GM12878 (cell line): ENCODE measurements at regions not wholly inside any gene's neighbourhood (a gene's known extent, or its start where the extent isn't known, plus 50 kb on each side); places are given as distances from the start of the nearest gene placed in this dataset.

Experiments
- ATAC-seq: fragments of 200-7000 bp; cut with Tn5 transposase; 3 replicates; pipeline ENCODE4 v1.9.1; 2020; ENCODE audit warnings: mild to moderate bottlenecking, moderate library complexity
- BruUV-seq: library from RNA; stranded (reverse); fragments of 400-500 nt; replicated peaks from 2 replicates; lab custom pipeline; 2021; lab: Mats Ljungman, UMichigan
- CTCF ChIA-PET: fragments of 300-600 bp; sonication (Branson Sonifier 250); formaldehyde crosslinking; extraction: SDS; loops from one replicate; lab custom pipeline; 2021; ENCODE audit warnings: inconsistent platforms; lab: Yijun Ruan, JAX
- POLR2A ChIA-PET: fragments of 350-600 bp; formaldehyde crosslinking; extraction: SDS; loops from one replicate; lab custom pipeline; 2021; ENCODE audit warnings: inconsistent platforms; lab: Charles Lee
- RAD21 ChIA-PET: fragments of 300-600 bp; sonication (Branson Sonifier 250); formaldehyde crosslinking; loops from one replicate; lab custom pipeline; 2023; ENCODE audit warnings: antibody characterized with exemption; ENCODE audit not compliant: unreplicated experiment; lab: Charles Lee
- SMC1A ChIA-PET: fragments of 300-600 bp; sonication (Branson Sonifier 250); formaldehyde crosslinking; loops from one replicate; lab custom pipeline; 2023; ENCODE audit not compliant: unreplicated experiment, uncharacterized antibody; lab: Charles Lee
- DNase-seq: peaks from one replicate; pipeline ENCODE4 v3.0.0-alpha.2; 2011; ENCODE audit warnings: low read depth, low spot score
- FAIRE-seq: peaks from 3 replicates; lab custom pipeline; 2011; peaks lifted over from hg19 to GRCh38; lab: Jason Lieb, UNC
- H2AFZ ChIP-seq: 2 replicates; pipeline ENCODE4 v1.6.0; 2011; ENCODE audit warnings: low read depth, low read length, control low read depth; ENCODE audit not compliant: control insufficient read depth
- H3K27ac ChIP-seq: 2 replicates; pipeline ENCODE4 v1.5.1; 2011; ENCODE audit warnings: control low read depth; ENCODE audit not compliant: control insufficient read depth, insufficient read depth
- H3K27me3 ChIP-seq, 2 experiments: replicated peaks in 1 of 2; 2 replicates each; pipeline versions ENCODE4 v1.6.0 to v1.6.1; 2011; ENCODE audit warnings: low read length in 1 of 2; ENCODE audit not compliant: control insufficient read depth in 2 of 2, insufficient read depth in 2 of 2
- H3K36me3 ChIP-seq, 2 experiments: 2 replicates each; pipeline ENCODE4 v1.5.1; 2011; ENCODE audit warnings: low read length in 1 of 2; ENCODE audit not compliant: control insufficient read depth in 2 of 2, insufficient read depth in 2 of 2
- H3K4me1 ChIP-seq: 2 replicates; pipeline ENCODE4 v1.6.1; 2011; ENCODE audit warnings: mild to moderate bottlenecking, low read length, moderate library complexity, mixed read lengths; ENCODE audit not compliant: control insufficient read depth, insufficient read depth
- H3K4me2 ChIP-seq: 2 replicates; pipeline ENCODE4 v1.6.0; 2011; ENCODE audit warnings: control low read depth; ENCODE audit not compliant: control insufficient read depth, insufficient read depth
- H3K4me3 ChIP-seq: fragments of 200-600 bp; sonication (generic); 2 replicates; pipeline ENCODE4 v1.5.1; 2016
- H3K79me2 ChIP-seq: 2 replicates; pipeline ENCODE4 v1.6.0; 2011; ENCODE audit warnings: low read length; ENCODE audit not compliant: control insufficient read depth, insufficient read depth
- H3K9ac ChIP-seq: 2 replicates; pipeline ENCODE4 v1.8.0; 2011; ENCODE audit warnings: low read length, control low read depth, mixed read lengths; ENCODE audit not compliant: control insufficient read depth, insufficient read depth
- H3K9me3 ChIP-seq: replicated peaks from 3 replicates; pipeline ENCODE4 v1.5.1; 2011; ENCODE audit warnings: mild to moderate bottlenecking, low read length; ENCODE audit not compliant: control insufficient read depth, insufficient read depth
- H4K20me1 ChIP-seq: 2 replicates; pipeline ENCODE4 v1.6.0; 2011; ENCODE audit not compliant: control insufficient read depth, insufficient read depth
- ESRRA ChIP-seq: IDR thresholded peaks from 2 replicates; pipeline ENCODE4 v1.6.1; 2012; ENCODE audit warnings: mild to moderate bottlenecking, low read length, improper control_type of control experiment
- IKZF1 ChIP-seq: fragments of 450-650 bp; conservative IDR thresholded peaks from 2 replicates; pipeline ENCODE4 v1.6.1; 2017; ENCODE audit warnings: antibody characterized with exemption, mild to moderate bottlenecking
- MXI1 ChIP-seq: fragments of 150-350 bp; IDR thresholded peaks from 2 replicates; pipeline ENCODE4 v1.6.1; 2011; ENCODE audit warnings: low read depth, mild to moderate bottlenecking, inconsistent platforms, low read length, improper control_type of control experiment
- RUNX3 ChIP-seq: IDR thresholded peaks from 2 replicates; pipeline ENCODE4 v1.6.1; 2012; ENCODE audit warnings: low read length, inconsistent platforms
- SUZ12 ChIP-seq: fragments of 200-600 bp; sonication (generic); IDR thresholded peaks from one replicate; pipeline ENCODE4 v1.6.1; 2018; ENCODE audit warnings: antibody characterized with exemption, mild to moderate bottlenecking; ENCODE audit not compliant: unreplicated experiment
- WGBS: methylation state at CpG from one replicate; pipeline ENCODE4 v1.1.6; 2016; ENCODE audit warnings: low lambda C conversion rate; ENCODE audit not compliant: insufficient replicate concordance, insufficient coverage; ENCODE audit errors: missing lambda C conversion rate; 5-methylcytosine and 5-hydroxymethylcytosine counted together
- in situ Hi-C: fragments of 300-500 bp; cut with MboI; formaldehyde crosslinking; loops from 9 replicates; pipeline ENCODE4 v1.14.3; 2018; ENCODE audit warnings: mixed read lengths
- intact Hi-C: fragments of 100-400 bp; cut with micrococcal nuclease; formaldehyde crosslinking; loops from one replicate; pipeline ENCODE4 v1.14.2; 2022; ENCODE audit not compliant: unreplicated experiment
- TF ChIP-seq, protein P1 (sequence below): fragments of 450-650 bp; IDR thresholded peaks from 2 replicates; pipeline ENCODE4 v1.6.1; 2016; ENCODE audit warnings: mild to moderate bottlenecking, moderate library complexity, borderline replicate concordance

DNA sequence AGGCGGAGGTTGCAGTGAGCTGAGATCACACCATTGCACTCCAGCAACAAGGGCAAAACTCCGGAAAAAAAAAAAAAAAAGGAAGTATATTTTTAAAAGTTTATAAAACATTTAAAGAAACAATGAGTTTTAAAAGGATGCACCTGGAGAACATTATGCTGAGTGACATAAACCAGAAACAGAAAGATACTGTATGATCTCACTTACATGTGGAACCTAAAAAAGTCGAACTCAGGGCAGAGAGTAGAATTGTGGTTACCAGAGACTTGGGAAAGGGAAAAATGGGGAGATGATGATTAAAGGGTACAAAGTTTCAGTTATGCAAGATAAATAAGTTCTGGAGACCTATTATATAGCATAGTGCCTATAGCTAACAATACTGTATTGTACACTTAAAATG lies 52.8 kb upstream of the RTN4 start:
- TF ChIP-seq RUNX3 (peak; percentile 16; the same call in 1 of the 2 replicates), IKZF1 (no peak), MXI1 (no peak), SUZ12 (no peak)
- FAIRE-seq = no peak
- no peak overlapping the region for H3K4me2 ChIP-seq
- no peak overlapping the region for H2AFZ ChIP-seq
- WGBS = 50% methylated on average over 3 of the region's 3 CpGs
- intact Hi-C loops = no loop called here
- no peaks in the 10 kb centered on the region for H3K27me3 ChIP-seq
- no peak for DNase-seq
- no peak for ATAC-seq
- no peaks in the 10 kb centered on the region for H4K20me1 ChIP-seq
- H3K27ac ChIP-seq = no peak overlapping the region
- H3K4me1 ChIP-seq = no peaks in the 10 kb centered on the region
- CTCF ChIA-PET = interaction anchor here (1.3 to 1.6 kb wide), 2 partner anchors 9 to 203 kb away, joined by 3 to 4 read pairs; no protein-coding TSS in a partner anchor
- RAD21 ChIA-PET = no interaction called here
- SMC1A ChIA-PET = no interaction called here
- H3K4me3 ChIP-seq = no peak overlapping the region
- no TSS peak for BruUV-seq
- in situ Hi-C loops = no loop called here
- H3K9ac ChIP-seq = no peak overlapping the region
- H3K9me3 ChIP-seq = no peaks in the 10 kb centered on the region
- no peaks in the 10 kb centered on the region for H3K79me2 ChIP-seq
- POLR2A ChIA-PET = interaction anchor here (0.6 kb wide), 1 partner anchor 49 kb away, joined by 3 read pairs; no protein-coding TSS in a partner anchor
- H3K36me3 ChIP-seq = no peaks in the 10 kb centered on the region

DNA sequence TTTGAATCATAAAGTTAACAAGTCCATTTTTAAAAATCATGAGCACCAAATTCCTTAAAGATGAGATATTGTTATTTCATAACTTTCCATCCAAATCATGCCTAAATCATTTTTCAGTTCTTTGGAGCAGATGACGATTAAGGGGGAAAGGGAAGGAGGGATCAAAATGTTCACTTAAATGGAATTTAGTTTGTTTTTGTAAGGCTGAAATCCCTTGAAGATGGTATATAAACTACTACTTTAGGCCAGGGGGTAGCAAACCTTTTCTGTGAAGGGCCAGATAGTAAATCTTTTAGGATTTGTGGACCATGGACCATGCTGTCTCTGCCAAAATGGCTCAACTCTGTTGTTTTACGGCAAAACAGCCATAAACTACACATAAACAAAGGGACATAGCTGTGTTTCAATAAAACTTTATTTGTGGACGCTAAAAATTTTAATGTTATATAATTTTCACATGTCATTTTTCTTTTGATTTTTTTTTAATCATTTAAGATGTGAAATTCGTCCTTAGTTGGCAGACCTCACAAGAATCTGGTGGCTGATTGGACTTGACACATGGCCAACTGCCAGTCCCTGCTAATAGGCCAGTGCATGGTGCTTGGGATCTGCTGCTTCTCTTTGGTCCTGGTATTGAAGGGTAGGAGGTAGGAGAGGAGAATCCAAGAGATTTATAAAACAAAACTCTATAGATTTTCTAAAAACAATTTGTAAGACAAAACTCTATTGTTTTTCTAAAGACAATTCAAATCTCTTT lies 52.0 kb upstream of the RTN4 start:
- Histone ChIP-seq H3K4me1 (no peaks in the 10 kb centered on the region), H2AFZ (no peak overlapping the region), H3K9me3 (no peaks in the 10 kb centered on the region), H3K36me3 (no peaks in the 10 kb centered on the region), H3K27ac (no peak overlapping the region), H4K20me1 (no peaks in the 10 kb centered on the region), H3K9ac (no peak overlapping the region), H3K4me3 (no peak overlapping the region), H3K27me3 (no peaks in the 10 kb centered on the region), H3K4me2 (no peak overlapping the region), H3K79me2 (no peaks in the 10 kb centered on the region)
- FAIRE-seq (no peak), ATAC-seq (no peak), DNase-seq (no peak)
- in situ Hi-C loops = no loop called here
- RAD21 ChIA-PET = interaction anchor here (1.2 kb wide), 1 partner anchor 69 kb away, joined by 3 read pairs; no protein-coding TSS in a partner anchor
- TF ChIP-seq, protein P1, sequence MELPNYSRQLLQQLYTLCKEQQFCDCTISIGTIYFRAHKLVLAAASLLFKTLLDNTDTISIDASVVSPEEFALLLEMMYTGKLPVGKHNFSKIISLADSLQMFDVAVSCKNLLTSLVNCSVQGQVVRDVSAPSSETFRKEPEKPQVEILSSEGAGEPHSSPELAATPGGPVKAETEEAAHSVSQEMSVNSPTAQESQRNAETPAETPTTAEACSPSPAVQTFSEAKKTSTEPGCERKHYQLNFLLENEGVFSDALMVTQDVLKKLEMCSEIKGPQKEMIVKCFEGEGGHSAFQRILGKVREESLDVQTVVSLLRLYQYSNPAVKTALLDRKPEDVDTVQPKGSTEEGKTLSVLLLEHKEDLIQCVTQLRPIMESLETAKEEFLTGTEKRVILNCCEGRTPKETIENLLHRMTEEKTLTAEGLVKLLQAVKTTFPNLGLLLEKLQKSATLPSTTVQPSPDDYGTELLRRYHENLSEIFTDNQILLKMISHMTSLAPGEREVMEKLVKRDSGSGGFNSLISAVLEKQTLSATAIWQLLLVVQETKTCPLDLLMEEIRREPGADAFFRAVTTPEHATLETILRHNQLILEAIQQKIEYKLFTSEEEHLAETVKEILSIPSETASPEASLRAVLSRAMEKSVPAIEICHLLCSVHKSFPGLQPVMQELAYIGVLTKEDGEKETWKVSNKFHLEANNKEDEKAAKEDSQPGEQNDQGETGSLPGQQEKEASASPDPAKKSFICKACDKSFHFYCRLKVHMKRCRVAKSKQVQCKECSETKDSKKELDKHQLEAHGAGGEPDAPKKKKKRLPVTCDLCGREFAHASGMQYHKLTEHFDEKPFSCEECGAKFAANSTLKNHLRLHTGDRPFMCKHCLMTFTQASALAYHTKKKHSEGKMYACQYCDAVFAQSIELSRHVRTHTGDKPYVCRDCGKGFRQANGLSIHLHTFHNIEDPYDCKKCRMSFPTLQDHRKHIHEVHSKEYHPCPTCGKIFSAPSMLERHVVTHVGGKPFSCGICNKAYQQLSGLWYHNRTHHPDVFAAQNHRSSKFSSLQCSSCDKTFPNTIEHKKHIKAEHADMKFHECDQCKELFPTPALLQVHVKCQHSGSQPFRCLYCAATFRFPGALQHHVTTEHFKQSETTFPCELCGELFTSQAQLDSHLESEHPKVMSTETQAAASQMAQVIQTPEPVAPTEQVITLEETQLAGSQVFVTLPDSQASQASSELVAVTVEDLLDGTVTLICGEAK = peak; percentile 57
- TF ChIP-seq ESRRA = no peak
- intact Hi-C loops = no loop called here
- CTCF ChIA-PET = no interaction called here
- SMC1A ChIA-PET = no interaction called here
- BruUV-seq = no TSS peak
- POLR2A ChIA-PET = no interaction called here
- 73% methylated on average over 4 of the region's 4 CpGs for WGBS
